ENCODE measurements at regions not wholly inside any gene's neighbourhood (a gene's known extent, or its start where the extent isn't known, plus 50 kb on each side); places are given as distances from the start of the nearest gene placed in this dataset.
"Not testable (repeated sequence)": the region's sequence is repeated elsewhere in the genome, so short reads cannot be mapped to it uniquely, and the experiment has no call there.

DNA sequence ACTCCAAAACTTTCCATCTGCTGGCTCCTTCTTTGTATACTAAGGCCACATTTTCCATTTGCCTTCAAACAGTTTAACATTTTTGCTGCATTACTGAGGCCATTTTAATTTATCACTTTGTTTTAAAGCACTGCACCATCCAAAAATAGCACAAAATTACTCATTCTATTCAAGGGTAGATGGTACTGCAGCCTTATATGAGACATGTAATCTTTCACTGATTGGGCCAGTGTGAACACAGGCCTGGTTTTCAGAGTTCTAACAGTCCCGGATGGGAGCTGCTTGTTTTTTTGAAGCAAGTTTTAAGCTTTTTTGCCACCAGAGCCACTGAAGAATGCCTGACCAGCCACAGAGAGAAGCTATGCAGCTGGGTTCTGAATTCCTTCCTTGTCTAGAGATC, 172.3 kb upstream of the TSC22D2 start:
- ATAC-seq (ENCODE audit: low read depth in 2 of 2) (no peak), DNase-seq (no peak)
- H3K9me3 Mint-ChIP-seq: no peaks in the 10 kb centered on the region
- H3K4me3 Mint-ChIP-seq: no peak overlapping the region
- no peaks in the 10 kb centered on the region for H3K36me3 Mint-ChIP-seq
- H3K4me1 Mint-ChIP-seq: no peaks in the 10 kb centered on the region
- H3K27ac Mint-ChIP-seq: no peak overlapping the region
- peaks cover 0 to 8% (median 5%) of the 10 kb centered on the region in 3 donors for H3K27me3 Mint-ChIP-seq

GRCh38 chr3:150232992-150233451, 175.1 kb upstream of the TSC22D2 start:
- Mint-ChIP-seq H3K4me3 (no peak overlapping the region), H3K36me3 (no peaks in the 10 kb centered on the region), H3K9me3 (no peaks in the 10 kb centered on the region), H3K27me3 (no peaks in the 10 kb centered on the region), H3K27ac (peak overlapping the region in 1 of 6 donors; percentile 42), H3K4me1 (no peaks in the 10 kb centered on the region)
- no peak for ATAC-seq (ENCODE audit: low read depth in 2 of 2)
- DNase-seq: no peak

DNA sequence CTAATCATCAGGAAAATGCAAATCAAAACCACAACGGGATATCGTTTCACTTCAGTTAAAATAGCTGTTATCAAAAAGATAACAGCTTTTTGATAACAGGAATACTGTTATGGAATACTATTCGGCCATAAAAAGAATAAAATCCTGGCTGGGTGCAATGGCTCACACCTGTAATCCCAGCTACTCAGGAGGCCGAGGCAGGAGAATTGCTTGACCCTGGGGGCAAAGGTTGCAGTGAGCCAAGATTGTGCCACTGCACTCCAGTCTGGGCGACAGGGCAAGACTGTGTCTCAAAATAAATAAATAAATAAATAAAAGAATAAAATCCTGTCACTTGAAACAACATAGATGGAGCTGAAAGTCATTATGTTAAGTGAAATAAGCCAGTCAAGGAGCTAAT, 178.1 kb upstream of the TSC22D2 start:
- H3K4me1 Mint-ChIP-seq: no peaks in the 10 kb centered on the region
- no peak overlapping the region for H3K27ac Mint-ChIP-seq
- DNase-seq (no peak), ATAC-seq (ENCODE audit: low read depth in 2 of 2) (no peak)
- H3K9me3 Mint-ChIP-seq: no peaks in the 10 kb centered on the region
- peaks cover 12 to 16% (median 13%) of the 10 kb centered on the region in 3 donors for H3K27me3 Mint-ChIP-seq
- no peak overlapping the region for H3K4me3 Mint-ChIP-seq
- H3K36me3 Mint-ChIP-seq: no peaks in the 10 kb centered on the region

DNA sequence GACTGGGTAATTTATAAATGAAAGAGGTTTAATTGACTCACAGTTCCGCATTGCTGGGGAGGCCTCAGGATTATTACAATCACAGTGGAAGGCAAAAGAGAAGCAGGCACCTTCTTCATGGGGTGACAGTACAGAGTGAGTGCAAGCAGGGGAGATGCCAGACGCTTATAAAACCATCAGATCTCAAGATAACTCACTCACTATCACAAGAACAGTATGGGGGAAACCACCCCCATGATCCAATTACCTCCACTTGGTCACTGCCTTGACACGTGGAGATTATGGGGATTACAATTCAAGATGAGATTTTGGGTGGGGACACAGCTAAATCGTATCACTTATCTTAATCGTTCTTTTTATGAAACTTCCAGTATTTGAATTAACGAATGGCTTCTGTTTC, 179.5 kb upstream of the TSC22D2 start:
- not testable (repeated sequence) for H3K27ac Mint-ChIP-seq, H3K4me3 Mint-ChIP-seq

DNA sequence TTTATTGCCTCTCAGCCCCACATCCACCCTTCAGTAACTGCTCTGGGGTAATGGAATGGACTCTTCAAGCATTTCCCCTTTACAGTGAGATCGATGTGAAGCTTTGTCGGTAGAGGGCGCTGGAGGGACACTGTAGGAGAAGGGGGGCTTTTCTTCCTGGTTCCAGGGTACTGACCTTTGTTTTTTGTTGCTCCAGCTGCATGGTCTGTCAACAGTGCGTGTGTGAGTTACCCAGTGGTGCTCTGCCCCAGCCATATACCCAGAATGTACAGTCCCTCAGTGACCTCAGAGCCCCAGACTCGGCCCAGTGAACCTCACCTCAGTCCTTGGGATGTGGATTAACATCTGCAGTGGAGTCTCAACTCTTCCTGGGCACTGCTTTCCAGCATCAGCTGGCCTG, 180.3 kb upstream of the TSC22D2 start:
- ATAC-seq (ENCODE audit: low read depth in 2 of 2) (no peak), DNase-seq (no peak)
- H3K27ac Mint-ChIP-seq: peak overlapping the region in 1 of 6 donors; percentile 25
- no peaks in the 10 kb centered on the region for H3K36me3 Mint-ChIP-seq
- no peak overlapping the region for H3K4me3 Mint-ChIP-seq
- no peaks in the 10 kb centered on the region for H3K4me1 Mint-ChIP-seq
- no peaks in the 10 kb centered on the region for H3K9me3 Mint-ChIP-seq
- H3K27me3 Mint-ChIP-seq: peaks cover 24 to 34% (median 29%) of the 10 kb centered on the region in 3 donors

More for the DNA sequence above, 179.5 kb upstream of the TSC22D2 start:
- H3K27me3 Mint-ChIP-seq: peaks cover 23 to 31% (median 24%) of the 10 kb centered on the region in 3 donors
- not testable (repeated sequence) for DNase-seq; H3K4me1 Mint-ChIP-seq; ATAC-seq (ENCODE audit: low read depth in 2 of 2); H3K36me3 Mint-ChIP-seq; H3K9me3 Mint-ChIP-seq

- Mint-ChIP-seq H3K4me3 (no peak overlapping the region), H3K4me1 (peaks cover 3 to 5% (median 3%) of the 10 kb centered on the region in 3 donors), H3K9me3 (no peaks in the 10 kb centered on the region), H3K27me3 (peaks cover 41 to 52% (median 43%) of the 10 kb centered on the region in 3 donors), H3K27ac (peak overlapping the region in 1 of 6 donors; percentile 19), H3K36me3 (no peaks in the 10 kb centered on the region)
- ATAC-seq (ENCODE audit: low read depth in 2 of 2) (no peak), DNase-seq (no peak)
These were observed 182.1 kb upstream of the TSC22D2 start for GRCh38 chr3:150225986-150226385.

DNA sequence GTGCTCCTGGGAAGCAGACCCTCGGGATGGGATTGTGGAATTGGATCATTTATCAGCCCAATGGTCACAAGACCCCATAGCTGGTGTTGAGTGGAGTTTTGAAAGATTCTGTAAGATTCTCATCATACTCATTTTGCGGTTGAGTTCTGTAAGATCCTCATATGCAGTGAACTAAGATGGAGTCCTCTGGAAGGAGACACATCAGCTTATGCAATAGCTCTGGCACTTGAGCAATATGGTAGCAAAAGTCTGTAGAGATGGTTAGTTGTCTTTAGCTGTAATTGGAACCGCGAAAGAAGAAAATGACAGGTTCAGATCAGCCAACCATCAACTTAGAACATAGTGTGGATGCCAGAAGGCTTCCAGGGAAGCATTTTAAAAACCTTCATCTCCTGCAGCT, 184.5 kb upstream of the TSC22D2 start:
- DNase-seq: no peak
- no peak overlapping the region for H3K4me3 Mint-ChIP-seq
- no peak overlapping the region for H3K27ac Mint-ChIP-seq
- no peaks in the 10 kb centered on the region for H3K36me3 Mint-ChIP-seq
- H3K4me1 Mint-ChIP-seq: peaks cover 8 to 12% (median 8%) of the 10 kb centered on the region in 3 donors
- no peak for ATAC-seq (ENCODE audit: low read depth in 2 of 2)
- peaks cover 43 to 57% (median 48%) of the 10 kb centered on the region in 3 donors for H3K27me3 Mint-ChIP-seq
- H3K9me3 Mint-ChIP-seq: no peaks in the 10 kb centered on the region

DNA sequence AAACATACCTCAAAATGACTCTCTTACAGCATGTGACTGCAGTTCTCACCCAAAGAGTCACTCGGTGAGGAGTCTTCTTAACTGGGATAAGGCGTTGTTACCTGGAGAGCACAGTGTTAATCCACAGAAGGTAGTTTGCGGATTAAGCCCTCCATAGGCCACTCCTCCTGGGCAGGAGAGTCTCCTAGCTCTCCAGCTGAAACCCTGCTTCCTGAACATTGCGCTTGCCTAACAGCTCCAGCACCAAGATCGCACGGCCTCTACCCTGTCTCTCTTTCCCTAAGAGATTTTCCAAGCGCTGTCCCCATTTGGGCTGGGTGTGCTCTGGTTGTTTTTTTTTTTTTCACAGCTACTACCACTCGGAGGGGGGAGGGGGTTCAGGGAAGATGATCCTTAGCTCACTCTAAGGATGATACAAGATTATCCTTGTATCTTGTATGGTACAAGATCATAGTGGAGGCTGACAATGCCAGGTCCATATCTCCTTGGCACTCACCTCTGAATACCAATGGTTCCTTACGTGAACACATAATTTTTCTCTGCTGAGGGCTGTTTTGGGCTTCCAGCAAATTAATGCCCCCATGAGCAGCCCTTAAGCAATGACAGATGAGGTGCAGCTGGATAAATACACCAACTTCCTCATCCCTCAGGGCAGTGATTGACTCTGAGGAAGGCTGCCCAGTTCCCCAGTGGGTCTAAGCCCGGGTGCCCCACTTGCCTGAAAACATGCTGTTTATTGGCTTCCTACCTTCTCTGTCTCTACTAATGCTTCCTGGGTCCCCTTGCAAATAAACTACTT, 185.2 kb upstream of the TSC22D2 start:
- Mint-ChIP-seq H3K4me1 (peaks cover 8 to 12% (median 8%) of the 10 kb centered on the region in 3 donors), H3K36me3 (no peaks in the 10 kb centered on the region), H3K27me3 (peaks cover 48 to 62% (median 54%) of the 10 kb centered on the region in 3 donors), H3K27ac (no peak overlapping the region), H3K4me3 (no peak overlapping the region), H3K9me3 (peaks cover 0 to 5% (median under 1%) of the 10 kb centered on the region in 7 donors)
- ATAC-seq (ENCODE audit: low read depth in 2 of 2) (no peak), DNase-seq (no peak)

- no peak overlapping the region for H3K4me3 Mint-ChIP-seq
- ATAC-seq (ENCODE audit: low read depth in 2 of 2) (no peak), DNase-seq (no peak)
- peaks cover 54 to 67% (median 63%) of the 10 kb centered on the region in 3 donors for H3K27me3 Mint-ChIP-seq
- H3K27ac Mint-ChIP-seq: no peak overlapping the region
- peaks cover 0 to 14% (median 6%) of the 10 kb centered on the region in 7 donors for H3K9me3 Mint-ChIP-seq
- H3K4me1 Mint-ChIP-seq: peaks cover 8 to 12% (median 8%) of the 10 kb centered on the region in 3 donors
- H3K36me3 Mint-ChIP-seq: peaks cover 0 to 4% of the 10 kb centered on the region in 2 donors
These were observed 186.1 kb upstream of the TSC22D2 start for GRCh38 chr3:150221904-150222523.

GRCh38 chr3:150220799-150221198, 187.3 kb upstream of the TSC22D2 start:
- Mint-ChIP-seq H3K4me1 (peaks cover 8 to 12% (median 8%) of the 10 kb centered on the region in 3 donors), H3K27ac (peak overlapping the region in 1 of 6 donors; percentile 22), H3K27me3 (peaks cover 55 to 69% (median 68%) of the 10 kb centered on the region in 3 donors), H3K9me3 (peaks cover 0 to 16% (median 6%) of the 10 kb centered on the region in 7 donors), H3K4me3 (peak overlapping the region in 1 of 8 donors; percentile 23), H3K36me3 (peaks cover 0 to 8% of the 10 kb centered on the region in 2 donors)
- no peak for ATAC-seq (ENCODE audit: low read depth in 2 of 2)
- DNase-seq: peak; percentile 1

GRCh38 chr3:150220041-150220440, 188.1 kb upstream of the TSC22D2 start:
- Mint-ChIP-seq H3K36me3 (peaks cover 0 to 8% of the 10 kb centered on the region in 2 donors), H3K27ac (no peak overlapping the region), H3K4me3 (no peak overlapping the region), H3K4me1 (peaks cover 8 to 12% (median 8%) of the 10 kb centered on the region in 3 donors), H3K27me3 (peaks cover 52 to 70% (median 68%) of the 10 kb centered on the region in 3 donors), H3K9me3 (peaks cover 0 to 16% (median 6%) of the 10 kb centered on the region in 7 donors)
- DNase-seq (no peak), ATAC-seq (ENCODE audit: low read depth in 2 of 2) (peak; percentile 47 to 66)

GRCh38 chr3:150218841-150219240, 189.3 kb upstream of the TSC22D2 start:
- DNase-seq (no peak), ATAC-seq (ENCODE audit: low read depth in 2 of 2) (no peak)
- Mint-ChIP-seq H3K27me3 (peaks cover 47 to 68% (median 59%) of the 10 kb centered on the region in 3 donors), H3K9me3 (peaks cover 0 to 16% (median 6%) of the 10 kb centered on the region in 7 donors), H3K36me3 (peaks cover 0 to 8% of the 10 kb centered on the region in 2 donors), H3K27ac (no peak overlapping the region), H3K4me1 (peaks cover 8 to 12% (median 8%) of the 10 kb centered on the region in 3 donors), H3K4me3 (no peak overlapping the region)

DNA sequence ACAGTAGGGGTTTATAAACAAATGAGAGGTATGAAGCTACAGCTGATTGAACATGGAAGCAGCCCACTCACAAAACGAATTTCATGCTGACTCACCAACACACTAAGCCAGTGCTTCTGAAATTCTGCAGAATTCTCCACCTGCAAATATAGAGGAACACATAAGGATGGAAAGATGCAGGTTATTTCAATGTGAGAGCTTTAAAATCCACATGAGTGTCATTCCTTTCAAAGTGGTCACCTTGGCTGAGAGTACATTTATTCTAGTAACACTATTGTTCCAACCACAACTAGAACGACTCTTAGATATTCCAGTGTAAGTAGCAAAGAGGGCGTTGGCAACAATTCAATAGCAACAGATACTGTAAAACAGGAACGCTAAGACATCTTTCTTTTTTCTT, 189.9 kb upstream of the TSC22D2 start:
- Mint-ChIP-seq H3K4me1 (peaks cover 8 to 12% (median 8%) of the 10 kb centered on the region in 3 donors), H3K27me3 (peaks cover 41 to 74% (median 53%) of the 10 kb centered on the region in 3 donors), H3K27ac (peak overlapping the region in 1 of 6 donors; percentile 33), H3K36me3 (peaks cover 0 to 8% of the 10 kb centered on the region in 2 donors), H3K9me3 (peaks cover 0 to 16% (median 6%) of the 10 kb centered on the region in 7 donors), H3K4me3 (no peak overlapping the region)
- ATAC-seq (ENCODE audit: low read depth in 2 of 2): no peak
- no peak for DNase-seq

Data from naive B cell (primary cell).